GM19238 (cell line): ENCODE measurements at regions not wholly inside any gene's neighbourhood (a gene's known extent, or its start where the extent isn't known, plus 50 kb on each side); places are given as distances from the start of the nearest gene placed in this dataset.

Experiments
- DNase-seq: peaks from one replicate; pipeline ENCODE4 v3.0.0; 2011; ENCODE audit warnings: low spot score; ENCODE audit not compliant: insufficient read length

DNA sequence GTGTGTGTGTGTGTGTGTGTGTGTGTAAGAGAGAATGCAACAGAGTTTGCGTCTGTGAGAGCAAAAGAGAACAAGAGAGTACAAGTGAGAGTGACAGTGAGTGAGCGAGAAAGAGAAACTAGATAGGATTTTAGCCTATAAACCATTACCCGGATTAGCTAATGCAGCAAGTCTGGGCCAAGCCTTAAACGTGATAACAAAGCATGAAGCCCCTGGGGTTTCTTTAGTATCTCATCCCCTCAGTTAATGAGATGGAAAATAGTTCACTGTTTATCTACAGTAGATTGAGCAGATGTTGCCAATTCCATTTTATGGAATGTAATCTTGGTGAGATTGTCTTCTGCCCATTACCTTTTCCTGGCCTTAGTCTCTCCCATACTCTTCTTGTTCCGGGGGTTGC, 114.5 kb downstream of the MAT2B start:
- DNase-seq = no peak

DNA sequence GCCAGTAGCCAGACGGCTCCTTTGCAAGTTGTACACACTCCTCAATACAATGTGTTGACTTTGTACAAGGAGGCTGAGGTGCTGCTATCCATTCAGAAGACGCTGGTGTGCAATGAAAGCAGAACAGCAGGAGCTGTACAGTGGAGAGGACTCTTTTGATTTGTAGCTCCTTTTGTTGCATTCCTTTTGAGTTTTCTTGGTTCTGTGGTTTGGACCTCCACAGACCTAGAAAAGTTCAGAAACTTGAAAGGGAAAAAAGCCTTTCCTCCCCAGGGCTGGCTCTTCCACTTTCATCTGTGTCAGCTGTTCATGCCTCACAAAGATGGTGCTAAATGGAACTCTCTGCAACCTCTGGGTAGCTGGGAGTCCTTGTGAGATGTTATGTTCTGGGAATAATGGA, 117.4 kb downstream of the MAT2B start:
- no peak for DNase-seq

DNA sequence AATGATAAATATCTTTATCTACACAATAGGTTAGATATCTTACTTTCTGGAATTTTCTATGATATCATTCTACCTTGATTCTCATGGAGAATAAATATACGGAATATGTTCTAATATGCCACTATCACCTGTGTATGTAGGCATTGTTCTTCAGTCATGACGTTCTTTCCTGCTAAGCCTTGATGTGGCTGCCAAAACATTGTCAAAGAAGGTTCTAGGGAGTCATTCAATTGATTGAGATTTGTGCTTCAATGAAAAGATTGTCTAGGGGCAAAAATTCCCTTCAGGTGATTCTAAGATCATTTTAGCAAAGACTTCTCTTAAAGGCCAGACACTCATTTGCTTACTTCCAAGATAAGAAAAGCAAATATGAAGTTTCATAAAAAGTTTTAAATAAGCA, 118.1 kb downstream of the MAT2B start:
- no peak for DNase-seq

DNA sequence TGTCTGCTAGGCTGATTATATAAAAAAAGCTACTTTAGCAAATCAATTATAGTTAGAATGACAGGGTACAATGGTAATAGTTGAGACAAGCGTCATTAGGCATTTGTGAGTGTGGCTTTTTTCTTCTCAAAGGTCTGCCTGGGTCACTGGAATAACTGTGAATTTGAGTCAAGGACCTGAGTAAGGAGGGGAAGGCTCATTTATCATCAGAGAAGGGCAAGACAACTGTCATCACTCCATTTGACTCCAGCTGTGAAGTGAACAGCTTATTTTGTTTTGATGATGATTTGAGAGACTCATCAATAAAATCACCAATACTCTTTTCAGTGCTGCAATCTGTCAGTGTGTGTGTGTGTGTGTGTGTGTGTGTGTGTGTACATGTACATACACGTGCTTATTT, 118.6 kb downstream of the MAT2B start:
- DNase-seq = no peak

DNA sequence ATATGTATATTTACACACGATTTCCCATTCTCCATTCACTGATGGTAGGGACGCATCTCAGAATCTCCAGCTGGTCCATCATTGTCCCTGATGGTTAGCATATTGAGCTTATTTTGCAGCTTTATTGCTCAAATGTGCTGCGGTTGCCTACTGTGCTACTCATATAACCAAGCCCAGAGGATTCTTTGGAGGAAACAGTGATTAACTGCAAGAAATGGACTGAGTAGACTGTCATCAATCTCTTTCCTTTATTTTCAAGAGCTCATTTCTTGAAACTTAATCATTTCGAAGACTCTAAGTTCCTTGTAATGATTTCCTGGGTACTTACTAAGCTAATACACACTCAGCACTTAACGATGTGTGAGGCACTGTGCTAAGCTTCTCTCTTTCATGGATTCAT, 119.0 kb downstream of the MAT2B start:
- DNase-seq = no peak

DNA sequence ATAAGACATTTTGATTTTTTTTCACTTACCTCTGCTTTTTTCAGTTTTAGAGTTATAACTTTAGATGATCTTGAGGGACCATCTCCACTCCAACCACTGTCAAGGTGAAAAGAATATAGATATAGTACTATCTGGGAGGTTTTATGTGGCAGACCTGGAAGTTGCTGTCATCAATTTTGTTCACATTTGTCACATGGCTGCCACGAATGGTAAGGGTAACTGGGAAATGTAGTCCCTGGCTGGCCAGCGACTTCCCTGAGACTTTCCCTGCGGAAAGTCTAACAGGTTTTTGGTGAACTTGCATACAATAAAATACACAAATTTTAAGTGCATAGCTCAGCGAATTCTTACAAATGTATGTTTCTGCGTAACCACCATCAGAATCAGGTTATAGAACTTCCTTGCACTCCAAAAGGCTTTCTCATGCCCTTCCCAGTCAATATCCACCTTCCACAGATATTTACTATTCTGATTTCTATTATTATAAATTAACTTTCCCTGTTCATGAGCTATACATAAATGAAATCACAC, 121.5 kb downstream of the MAT2B start:
- no peak for DNase-seq

DNA sequence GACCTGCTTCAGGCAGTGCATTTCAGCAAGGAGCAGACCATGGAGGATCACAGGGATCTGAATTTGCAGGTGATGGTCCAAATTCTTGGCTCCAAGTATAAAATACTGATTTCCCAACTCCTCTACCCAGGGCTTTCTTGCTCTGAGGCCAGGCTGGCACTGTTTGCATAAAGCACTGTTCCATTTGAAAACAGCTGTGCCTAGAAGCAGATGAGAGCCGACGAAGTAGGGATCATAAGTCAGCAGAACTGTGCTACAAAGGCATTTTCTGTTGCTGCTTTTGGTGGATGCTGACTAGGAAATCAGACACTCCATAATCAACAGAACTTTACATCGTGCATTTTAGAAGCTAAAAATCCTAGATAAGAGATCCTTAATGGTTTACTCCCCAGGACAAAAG, 126.4 kb downstream of the MAT2B start:
- no peak for DNase-seq

DNA sequence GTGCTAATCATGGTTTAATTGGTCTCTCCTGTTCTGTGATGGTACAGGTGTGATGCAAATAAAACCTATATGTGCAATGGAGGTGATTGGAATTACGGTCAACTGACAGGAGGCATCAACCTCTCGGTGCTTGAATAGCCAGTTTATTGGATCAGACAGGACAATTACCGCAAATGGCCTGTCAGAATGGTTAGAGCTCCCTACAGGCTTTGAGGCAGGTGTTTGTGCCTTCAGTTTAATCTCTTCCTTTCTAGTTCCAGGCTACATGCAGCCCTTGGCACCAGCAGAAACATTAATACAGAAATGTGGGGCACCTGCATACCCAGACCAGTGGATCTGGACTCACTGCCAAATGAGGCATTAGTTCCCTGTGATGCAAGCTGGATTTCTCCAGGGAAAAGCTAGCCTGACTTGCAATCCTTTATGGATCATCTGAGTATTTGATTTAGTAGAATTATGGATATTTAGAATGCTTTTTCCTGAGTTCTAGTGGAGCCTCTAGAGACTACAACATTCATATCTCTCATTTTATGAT, 128.6 kb downstream of the MAT2B start:
- no peak for DNase-seq

DNA sequence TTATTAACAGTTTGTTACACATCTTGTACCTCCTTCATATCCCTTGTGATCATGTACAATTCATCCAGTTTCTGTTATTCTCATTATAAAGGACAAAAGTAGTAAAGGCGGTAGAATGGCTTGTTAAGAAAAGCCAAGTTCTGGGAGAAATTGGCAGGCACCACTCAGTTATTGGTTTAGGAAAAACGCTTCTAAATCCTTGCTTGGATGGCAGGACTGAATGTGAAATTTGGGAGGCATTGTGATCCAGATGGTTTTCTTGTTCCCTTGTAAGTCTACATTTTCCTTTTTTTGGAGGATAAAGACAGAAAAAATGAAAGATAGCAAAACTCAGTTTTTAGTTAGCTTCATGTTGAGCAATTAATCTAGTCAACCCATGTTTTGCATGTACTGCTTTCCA, 130.2 kb downstream of the MAT2B start:
- no peak for DNase-seq

DNA sequence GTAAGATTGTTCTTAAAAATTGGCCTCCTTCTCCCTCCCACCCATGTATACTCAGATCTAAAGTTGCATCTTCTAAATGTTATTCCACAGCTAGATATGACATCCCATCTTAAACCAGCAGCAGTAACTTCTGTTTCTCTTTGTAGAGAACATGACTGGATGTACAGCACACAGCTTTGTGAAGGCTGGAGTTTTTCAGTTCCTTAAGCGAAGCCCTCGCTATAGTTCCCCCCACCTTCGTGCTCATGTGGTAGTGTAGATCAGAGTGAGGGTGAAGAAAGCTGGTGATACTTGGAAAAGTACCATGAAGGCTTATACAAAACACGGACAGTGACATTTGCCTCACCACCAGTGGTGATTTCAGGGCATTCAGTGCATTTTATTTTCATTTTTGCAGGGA, 137.5 kb downstream of the MAT2B start:
- no peak for DNase-seq

DNA sequence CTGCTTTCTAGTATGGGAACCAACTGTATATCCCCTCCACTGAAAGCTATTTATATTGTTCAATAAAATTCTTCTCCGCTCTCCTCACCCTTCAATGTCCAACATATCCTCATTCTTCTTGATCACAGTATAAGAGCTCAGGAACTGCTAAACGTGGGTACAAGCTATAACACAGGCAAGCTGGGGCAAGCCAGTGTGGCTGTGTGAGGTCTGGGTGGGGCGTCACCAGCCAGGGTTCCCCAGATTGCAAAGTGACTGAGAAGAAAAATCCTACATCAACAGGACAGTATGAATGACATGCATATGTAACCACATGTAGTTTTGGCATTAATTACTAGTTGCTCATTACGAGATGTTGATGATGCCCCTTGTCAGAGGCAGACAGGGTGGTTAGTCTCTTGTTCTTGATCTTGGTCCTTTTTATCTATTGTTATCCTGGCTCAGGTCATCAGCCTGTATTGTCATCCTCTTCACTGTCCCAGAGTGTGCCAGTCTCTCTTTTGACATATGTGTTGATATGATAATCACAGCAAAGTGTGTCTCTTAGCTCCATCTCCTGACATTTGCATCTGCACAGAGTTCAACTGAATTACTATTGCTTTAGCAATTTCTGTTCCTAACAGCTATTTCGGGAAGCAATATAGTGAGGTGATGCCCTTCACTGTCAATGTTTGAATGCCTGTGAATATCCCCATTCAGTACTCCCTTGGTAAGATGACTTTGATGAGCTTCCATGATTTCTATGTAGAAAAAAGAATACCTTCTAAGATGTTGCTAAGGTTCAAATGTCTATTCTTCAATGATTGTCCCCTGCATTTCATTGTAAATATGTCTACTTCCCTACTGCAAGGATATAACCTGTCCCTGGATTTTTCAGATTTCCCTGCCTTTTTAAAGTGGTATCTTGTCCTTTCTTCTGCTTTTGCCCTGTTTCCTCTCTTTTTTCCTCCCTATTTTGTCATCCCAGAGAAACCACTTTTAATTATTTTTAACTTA, 140.3 kb downstream of the MAT2B start:
- no peak for DNase-seq

DNA sequence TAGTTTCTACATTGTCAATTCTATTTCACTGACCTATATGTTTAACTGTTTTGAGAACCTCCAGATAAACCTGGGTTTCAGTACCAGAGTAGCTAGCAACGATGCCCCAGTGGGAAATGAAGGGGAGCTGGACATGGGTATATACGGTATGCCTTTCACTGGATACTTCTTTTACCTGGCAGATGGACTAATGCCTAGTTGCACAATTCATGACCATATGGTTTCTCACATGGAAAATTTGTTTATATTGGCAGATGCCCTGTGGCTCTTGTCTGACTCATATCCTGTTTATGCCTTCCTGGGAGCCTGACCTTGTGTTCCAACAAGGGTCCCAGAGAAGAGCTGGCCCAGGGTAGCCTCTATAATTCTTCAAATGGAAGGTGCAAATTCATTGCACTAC, 144.1 kb downstream of the MAT2B start:
- DNase-seq = no peak

DNA sequence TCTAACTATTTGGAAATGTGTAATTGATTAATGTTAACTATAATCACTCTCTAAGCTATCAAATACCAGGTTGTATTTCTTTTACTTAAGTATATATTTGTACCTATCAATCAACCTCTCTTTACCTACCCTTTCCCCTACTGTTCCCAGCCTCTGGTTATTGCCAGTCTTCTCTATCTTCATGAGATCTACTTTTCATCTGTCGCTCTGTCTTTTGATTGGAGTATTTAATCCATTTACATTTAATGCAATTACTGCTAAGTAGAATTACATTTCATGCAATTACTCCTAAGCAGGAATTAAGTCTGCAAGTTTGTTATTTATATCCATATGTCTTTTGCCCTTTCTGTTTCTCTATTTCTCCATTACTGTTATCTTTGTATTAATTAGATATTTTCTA, 148.1 kb downstream of the MAT2B start:
- DNase-seq = no peak

DNA sequence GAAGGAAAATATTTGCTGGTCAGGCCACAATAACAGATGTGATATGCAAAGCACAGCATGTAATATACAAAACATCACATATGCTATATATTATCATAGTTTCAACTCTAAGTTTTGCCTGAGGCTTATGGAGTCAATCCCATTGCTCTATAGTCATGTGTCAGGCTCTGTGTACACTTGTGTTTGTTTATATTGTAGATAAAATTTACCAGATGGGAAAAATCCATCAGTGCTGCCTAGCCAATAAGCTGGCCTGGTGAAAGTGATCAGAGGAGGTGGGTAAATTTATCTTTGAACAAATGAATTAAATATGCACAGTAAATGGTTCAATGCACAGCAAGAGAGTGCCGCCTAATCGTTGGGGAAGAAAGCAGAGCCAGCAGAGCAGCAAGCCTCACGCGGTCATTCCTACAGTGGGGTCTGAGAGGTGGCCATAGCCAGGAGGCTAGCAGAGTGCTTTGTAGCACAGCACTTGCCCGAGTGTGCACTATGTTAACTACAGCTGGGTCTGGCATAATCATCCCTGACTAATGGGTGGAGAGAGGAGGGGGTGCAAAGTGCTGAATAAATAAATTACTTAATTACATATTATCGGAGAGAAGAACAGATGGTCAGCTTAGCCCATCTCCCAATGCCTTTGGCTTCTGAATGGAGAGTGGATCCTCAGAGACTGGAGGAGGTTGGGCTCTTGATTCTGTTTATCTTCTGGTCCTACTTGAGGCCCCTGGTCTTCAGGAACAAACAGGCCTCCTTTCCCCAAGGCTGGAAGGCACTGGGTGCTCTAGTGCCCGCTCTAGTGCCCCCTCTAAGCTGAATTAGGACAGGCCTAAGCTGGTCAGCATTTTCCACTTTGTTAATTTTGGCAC, 153.5 kb downstream of the MAT2B start:
- DNase-seq = no peak

DNA sequence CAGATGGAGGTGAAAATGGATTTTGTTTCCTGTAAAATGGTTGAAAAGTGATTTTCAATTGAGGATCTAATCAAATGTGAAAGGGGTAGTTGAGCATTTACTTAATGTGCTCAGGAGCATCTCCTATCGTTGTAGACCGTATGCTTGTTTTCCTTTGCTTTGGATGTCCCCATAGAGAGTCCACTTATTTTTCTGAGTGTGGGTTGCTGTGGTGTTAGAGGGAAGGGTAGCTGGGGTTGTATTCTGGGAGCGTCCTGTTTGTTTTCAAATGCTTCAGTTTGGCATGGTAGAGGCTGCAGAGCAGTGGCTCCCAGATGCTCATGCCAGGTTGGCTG, 154.1 kb downstream of the MAT2B start:
- no peak for DNase-seq

DNA sequence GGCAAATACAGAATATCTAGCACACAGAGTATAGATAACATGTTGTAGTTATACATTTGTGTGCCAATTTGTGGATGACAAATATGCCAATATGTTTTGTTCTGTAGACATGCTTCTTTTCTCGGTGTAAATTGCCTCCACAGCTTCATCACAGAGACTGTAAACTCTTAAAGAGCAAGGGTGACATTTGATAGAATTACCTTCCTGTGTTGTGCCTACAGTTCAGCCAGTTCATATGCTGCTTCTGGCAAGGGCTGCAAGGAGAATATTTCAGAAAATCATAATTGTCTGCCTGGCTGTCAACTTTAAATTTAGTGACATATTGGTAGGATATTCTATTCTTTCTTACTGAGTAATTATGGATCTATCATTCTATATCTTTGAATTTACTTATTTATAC, 155.1 kb downstream of the MAT2B start:
- DNase-seq = no peak

DNA sequence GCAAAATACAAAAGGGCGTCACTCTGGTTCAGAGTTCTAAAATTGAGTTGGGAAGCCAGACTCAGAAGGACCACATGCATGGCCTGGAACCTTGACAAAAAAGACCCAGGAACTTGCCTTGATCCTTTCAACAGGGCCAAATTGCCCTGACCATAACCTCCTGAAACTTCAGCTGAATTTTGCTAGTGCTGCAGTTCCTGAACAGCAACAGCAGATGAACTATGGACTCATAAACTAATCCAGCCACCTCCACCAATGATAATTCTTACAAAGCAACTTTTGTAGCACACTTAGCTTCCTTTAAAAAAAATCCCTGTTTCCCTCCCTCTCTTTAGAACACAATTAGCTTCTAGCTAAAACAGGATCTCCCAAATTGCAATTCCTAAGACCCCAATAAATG, 155.9 kb downstream of the MAT2B start:
- DNase-seq = no peak

DNA sequence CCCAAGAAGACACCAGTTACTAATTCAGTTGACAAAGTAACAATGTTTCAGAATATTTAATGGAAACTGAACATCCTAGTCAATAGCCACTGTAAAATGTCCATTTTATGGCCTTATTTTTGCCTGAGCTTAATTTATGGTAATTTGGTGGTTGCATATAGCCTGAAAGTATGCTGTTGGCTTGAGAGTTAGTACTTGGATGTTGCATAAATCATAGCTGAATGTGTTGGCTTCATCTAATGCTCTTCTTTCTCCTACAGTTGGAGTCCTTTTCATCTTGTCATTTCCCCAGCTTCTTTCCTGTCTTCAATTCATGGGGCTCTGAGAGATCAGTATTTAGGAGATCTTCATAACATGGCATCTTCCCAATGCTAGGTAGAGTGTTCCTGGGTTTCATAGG, 164.6 kb downstream of the MAT2B start:
- no peak for DNase-seq

DNA sequence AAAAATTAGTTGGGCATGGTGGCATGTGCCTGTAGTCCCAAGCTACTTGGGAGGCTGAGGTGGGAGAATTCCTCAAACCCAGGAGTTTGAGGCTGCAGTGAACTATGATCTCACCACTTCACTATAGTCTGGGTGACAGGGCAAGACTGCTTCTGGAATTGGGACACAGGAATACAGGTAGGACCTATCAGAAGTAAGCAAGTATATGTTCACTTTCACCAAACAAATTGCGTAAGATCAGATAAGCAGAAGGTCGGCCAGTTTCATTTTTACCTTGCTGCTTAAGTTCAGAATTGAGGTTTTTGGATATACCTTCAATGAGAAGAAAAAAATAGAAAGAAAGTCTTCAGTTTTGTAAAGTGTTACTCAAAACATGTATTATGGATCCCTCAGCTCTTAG, 171.7 kb downstream of the MAT2B start:
- DNase-seq = no peak

DNA sequence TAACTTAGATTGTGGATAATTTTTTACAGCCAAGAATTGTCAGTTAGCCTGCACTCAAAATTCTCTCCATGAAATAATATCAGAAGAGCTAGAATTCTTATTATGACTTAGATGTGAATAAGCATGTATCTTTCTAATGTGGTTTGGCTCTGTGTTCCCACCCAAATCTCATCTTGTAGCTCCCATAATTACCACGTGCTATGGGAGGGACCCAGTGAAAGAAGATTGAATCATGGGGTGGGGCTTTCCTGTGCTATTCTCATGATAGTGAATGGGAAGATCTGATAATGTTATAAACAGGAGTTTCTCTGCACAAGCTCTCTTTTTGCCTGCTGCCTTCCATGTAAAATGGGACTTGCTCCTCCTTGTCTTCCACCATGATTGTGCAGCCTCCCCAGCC, 176.8 kb downstream of the MAT2B start:
- no peak for DNase-seq

DNA sequence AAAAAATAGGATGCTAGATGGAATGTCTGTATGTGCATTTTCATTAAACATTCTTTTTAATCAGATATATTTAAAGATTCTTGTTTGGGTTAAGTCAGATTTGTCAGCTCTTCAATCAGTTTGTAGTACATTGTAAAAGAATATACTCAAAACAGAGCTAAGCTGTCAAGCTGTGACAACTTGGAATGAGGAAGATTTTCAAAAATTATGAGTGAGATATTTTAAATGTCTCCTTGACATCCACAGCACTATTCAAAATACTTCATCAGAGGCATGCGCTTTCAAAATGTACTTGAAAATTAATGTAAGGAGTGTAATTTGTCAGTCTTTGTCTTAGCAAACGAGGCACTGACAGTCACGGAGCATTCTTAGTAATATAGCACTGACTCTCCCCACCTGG, 182.0 kb downstream of the MAT2B start:
- no peak for DNase-seq

DNA sequence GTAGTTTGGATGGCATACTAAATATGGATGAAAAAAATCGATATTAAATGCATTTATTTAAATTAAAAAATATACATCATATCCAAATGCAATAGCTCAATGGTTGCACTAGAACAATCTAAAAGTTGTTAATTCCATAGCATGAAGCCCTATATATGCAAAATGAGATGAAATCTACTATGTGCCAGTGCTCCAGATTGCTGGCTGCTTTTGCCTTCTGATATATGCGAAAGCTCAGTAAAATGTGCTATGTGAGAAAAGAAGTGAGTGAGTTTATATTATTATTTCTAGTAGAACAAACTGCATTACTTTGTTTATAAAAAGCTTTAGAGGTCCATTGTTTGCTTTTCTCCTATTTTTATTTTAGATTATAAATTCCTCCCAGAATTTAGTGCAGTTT, 186.7 kb downstream of the MAT2B start:
- no peak for DNase-seq
